Loucy (cell line): ENCODE measurements at regions not wholly inside any gene's neighbourhood (a gene's known extent, or its start where the extent isn't known, plus 50 kb on each side); places are given as distances from the start of the nearest gene placed in this dataset.

Experiments
- H2AFZ ChIP-seq: fragments of 200-600 bp; sonication (generic); 2 replicates; pipeline ENCODE4 v1.6.0; 2016; ENCODE audit warnings: antibody characterized with exemption, mild to moderate bottlenecking, low read length, moderate library complexity
- H3F3A ChIP-seq: fragments of 200-600 bp; 2 replicates; pipeline ENCODE4 v1.6.0; 2016; ENCODE audit warnings: antibody characterized with exemption, low read depth, mild to moderate bottlenecking
- H3K27me3 ChIP-seq: fragments of 200-600 bp; sonication (generic); 2 replicates; pipeline ENCODE4 v1.6.1; 2014; ENCODE audit warnings: low read length, mild to moderate bottlenecking; ENCODE audit not compliant: insufficient read depth, poor library complexity, severe bottlenecking
- H3K36me3 ChIP-seq: fragments of 200-600 bp; sonication (generic); 2 replicates; pipeline ENCODE4 v1.6.1; 2016; ENCODE audit warnings: low read length; ENCODE audit not compliant: insufficient read depth
- H3K4me1 ChIP-seq: fragments of 200-600 bp; sonication (generic); 2 replicates; pipeline ENCODE4 v1.5.1; 2014; ENCODE audit warnings: low read length, mild to moderate bottlenecking; ENCODE audit not compliant: insufficient read depth, poor library complexity, severe bottlenecking
- H3K4me2 ChIP-seq: fragments of 200-600 bp; sonication (generic); 2 replicates; pipeline ENCODE4 v1.6.0; 2014; ENCODE audit warnings: antibody characterized with exemption, low read length, low read depth, mild to moderate bottlenecking; ENCODE audit not compliant: poor library complexity, severe bottlenecking
- H3K4me3 ChIP-seq: fragments of 200-600 bp; sonication (generic); 2 replicates; pipeline ENCODE4 v1.5.1; 2014; ENCODE audit warnings: low read length, mild to moderate bottlenecking, mixed read lengths; ENCODE audit not compliant: poor library complexity, severe bottlenecking
- H3K79me2 ChIP-seq: fragments of 200-600 bp; sonication (generic); 2 replicates; pipeline ENCODE4 v1.6.1; 2014; ENCODE audit warnings: low read length; ENCODE audit not compliant: insufficient read depth
- H3K9ac ChIP-seq: fragments of 200-600 bp; sonication (generic); 2 replicates; pipeline ENCODE4 v1.6.0; 2014; ENCODE audit warnings: mild to moderate bottlenecking, low read depth, low read length, moderate library complexity; ENCODE audit not compliant: poor library complexity, severe bottlenecking
- H3K9me2 ChIP-seq: fragments of 200-600 bp; sonication (generic); replicated peaks from 2 replicates; pipeline ENCODE4 v1.6.1; 2016; ENCODE audit warnings: low read depth, low read length, mixed read lengths
- H3K9me3 ChIP-seq: fragments of 200-600 bp; sonication (generic); 2 replicates; pipeline ENCODE4 v1.6.1; 2014; ENCODE audit warnings: mild to moderate bottlenecking, antibody characterized with exemption, low read length, low read depth; ENCODE audit not compliant: insufficient read depth
- H4K20me1 ChIP-seq: fragments of 200-600 bp; sonication (generic); 2 replicates; pipeline ENCODE4 v1.6.0; 2014; ENCODE audit warnings: antibody characterized with exemption, low read length, mild to moderate bottlenecking; ENCODE audit not compliant: insufficient read depth, poor library complexity, severe bottlenecking
- EZH2phosphoT487 ChIP-seq: fragments of 200-600 bp; IDR thresholded peaks from 2 replicates; pipeline ENCODE4 v1.6.1; 2018; ENCODE audit warnings: antibody characterized with exemption, mild to moderate bottlenecking, moderate library complexity, borderline replicate concordance
- TF ChIP-seq, protein P1 (sequence below): fragments of 200-600 bp; sonication (generic); conservative IDR thresholded peaks from 2 replicates; pipeline ENCODE4 v1.5.1; 2014; ENCODE audit warnings: mild to moderate bottlenecking, antibody characterized with exemption, low read length

DNA sequence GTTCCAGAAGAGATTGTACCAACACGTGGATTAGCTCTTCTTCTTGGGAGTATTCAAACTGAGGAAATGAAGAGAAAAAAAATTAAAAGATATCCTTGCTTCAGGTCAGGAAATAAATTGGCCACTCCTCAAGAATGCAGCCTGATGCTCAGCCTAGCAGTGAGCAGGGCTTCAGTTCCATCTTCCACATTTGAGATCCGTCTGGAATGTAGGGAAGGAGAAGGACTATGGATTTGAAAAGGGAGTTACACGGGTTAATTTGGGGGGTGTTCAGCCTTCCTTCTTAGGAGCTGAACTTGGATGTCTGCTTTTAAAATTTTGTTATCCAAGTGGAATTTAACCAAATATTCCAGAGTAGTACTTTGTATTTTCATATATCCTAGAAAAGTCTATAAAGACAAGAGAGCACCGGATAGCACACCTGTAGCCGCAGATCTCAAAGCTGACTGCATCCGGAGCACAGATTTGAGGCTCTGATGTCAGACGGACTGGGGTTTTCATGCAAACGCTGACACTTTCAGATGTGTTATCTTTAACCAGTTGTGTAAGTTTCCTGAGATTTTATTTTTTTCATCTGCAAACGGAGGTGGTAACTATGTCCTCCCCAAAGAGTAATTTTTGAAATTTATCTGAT is 99.3 kb downstream of the COPS8 start:
- Histone ChIP-seq H3K36me3 (no peaks in the 10 kb centered on the region), H3K4me2 (no peak overlapping the region), H3K9ac (no peak overlapping the region), H3K79me2 (no peaks in the 10 kb centered on the region), H3K9me2 (no peaks in the 10 kb centered on the region), H3K4me1 (no peaks in the 10 kb centered on the region), H3F3A (no peaks in the 10 kb centered on the region), H2AFZ (no peak overlapping the region), H3K4me3 (no peak overlapping the region), H3K27me3 (no peaks in the 10 kb centered on the region), H3K9me3 (no peaks in the 10 kb centered on the region), H4K20me1 (no peaks in the 10 kb centered on the region)
- TF ChIP-seq, protein P1, sequence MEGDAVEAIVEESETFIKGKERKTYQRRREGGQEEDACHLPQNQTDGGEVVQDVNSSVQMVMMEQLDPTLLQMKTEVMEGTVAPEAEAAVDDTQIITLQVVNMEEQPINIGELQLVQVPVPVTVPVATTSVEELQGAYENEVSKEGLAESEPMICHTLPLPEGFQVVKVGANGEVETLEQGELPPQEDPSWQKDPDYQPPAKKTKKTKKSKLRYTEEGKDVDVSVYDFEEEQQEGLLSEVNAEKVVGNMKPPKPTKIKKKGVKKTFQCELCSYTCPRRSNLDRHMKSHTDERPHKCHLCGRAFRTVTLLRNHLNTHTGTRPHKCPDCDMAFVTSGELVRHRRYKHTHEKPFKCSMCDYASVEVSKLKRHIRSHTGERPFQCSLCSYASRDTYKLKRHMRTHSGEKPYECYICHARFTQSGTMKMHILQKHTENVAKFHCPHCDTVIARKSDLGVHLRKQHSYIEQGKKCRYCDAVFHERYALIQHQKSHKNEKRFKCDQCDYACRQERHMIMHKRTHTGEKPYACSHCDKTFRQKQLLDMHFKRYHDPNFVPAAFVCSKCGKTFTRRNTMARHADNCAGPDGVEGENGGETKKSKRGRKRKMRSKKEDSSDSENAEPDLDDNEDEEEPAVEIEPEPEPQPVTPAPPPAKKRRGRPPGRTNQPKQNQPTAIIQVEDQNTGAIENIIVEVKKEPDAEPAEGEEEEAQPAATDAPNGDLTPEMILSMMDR, result no peak
- TF ChIP-seq EZH2phosphoT487, result no peak

- TF ChIP-seq, protein P1, result no peak
- TF ChIP-seq EZH2phosphoT487, result no peak
- Histone ChIP-seq H3K4me1 (no peaks in the 10 kb centered on the region), H3K79me2 (no peaks in the 10 kb centered on the region), H3K9ac (no peak overlapping the region), H3K36me3 (no peaks in the 10 kb centered on the region), H3K4me3 (no peak overlapping the region), H3K9me3 (no peaks in the 10 kb centered on the region), H3K27me3 (no peaks in the 10 kb centered on the region), H3F3A (no peaks in the 10 kb centered on the region), H4K20me1 (no peaks in the 10 kb centered on the region), H3K4me2 (no peak overlapping the region), H3K9me2 (no peaks in the 10 kb centered on the region), H2AFZ (no peak overlapping the region)
Measured at GRCh38 chr2:237185553-237185925, 99.8 kb downstream of the COPS8 start.

GRCh38 chr2:237189799-237190198 is 104.1 kb downstream of the COPS8 start:
- Histone ChIP-seq H3K27me3 (no peaks in the 10 kb centered on the region), H3K79me2 (no peaks in the 10 kb centered on the region), H3K9me2 (no peaks in the 10 kb centered on the region), H2AFZ (no peak overlapping the region), H3K4me3 (no peak overlapping the region), H3K36me3 (no peaks in the 10 kb centered on the region), H3K4me1 (no peaks in the 10 kb centered on the region), H3K4me2 (no peak overlapping the region), H3K9me3 (no peaks in the 10 kb centered on the region), H3F3A (no peaks in the 10 kb centered on the region), H3K9ac (no peak overlapping the region), H4K20me1 (no peaks in the 10 kb centered on the region)
- TF ChIP-seq, protein P1, result no peak
- TF ChIP-seq EZH2phosphoT487, result no peak
